Psoas muscle (tissue), 7 donors: ENCODE measurements at regions not wholly inside any gene's neighbourhood (a gene's known extent, or its start where the extent isn't known, plus 50 kb on each side); places are given as distances from the start of the nearest gene placed in this dataset.

Experiments used
- ATAC-seq, 4 donors: fragments of 200-7000 bp; cut with Tn5 transposase; one replicate each; pipeline ENCODE4 v1.9.1; 2020; ENCODE audit warnings: moderate library complexity in 3 of 4, mild to moderate bottlenecking in 2 of 4
- DNase-seq, 2 donors: peaks; one replicate each; pipeline ENCODE4 v3.0.0-alpha.2; 2020
- H3K27ac ChIP-seq: fragments of 200-600 bp; one replicate; pipeline ENCODE4 v1.8.0; 2022
- H3K27me3 ChIP-seq, 3 donors: fragments of 200-600 bp in 1 of 3; one replicate each; pipeline versions ENCODE4 v1.6.1 to v1.8.0; 2013 to 2022; ENCODE audit warnings: low read length in 2 of 3, mild to moderate bottlenecking in 2 of 3, moderate library complexity in 1 of 3; ENCODE audit not compliant: insufficient read depth in 3 of 3
- H3K36me3 ChIP-seq, 2 donors: fragments of 200-600 bp in 1 of 2; one replicate each; pipeline versions ENCODE4 v1.6.1 to v1.8.0; 2013 to 2022; ENCODE audit warnings: low read depth in 1 of 2, mild to moderate bottlenecking in 1 of 2, moderate library complexity in 1 of 2; ENCODE audit not compliant: insufficient read depth in 1 of 2
- H3K4me1 ChIP-seq: fragments of 200-600 bp; one replicate; pipeline ENCODE4 v1.8.0; 2022
- H3K4me3 ChIP-seq: fragments of 200-600 bp; one replicate; pipeline ENCODE4 v1.8.0; 2022; ENCODE audit warnings: mild to moderate bottlenecking
- H3K9me3 ChIP-seq: fragments of 200-600 bp; one replicate; pipeline ENCODE4 v1.8.0; 2022
- CTCF ChIP-seq: fragments of 200-600 bp; IDR thresholded peaks from one replicate; pipeline ENCODE4 v1.8.0; 2022; ENCODE audit warnings: antibody characterized with exemption
- WGBS, 3 donors: extraction: QIAGEN DNeasy Blood & Tissue Kit; methylation state at CpG; one replicate each; pipeline versions ENCODE4 v1.1.6 to v1.1.7; 2013; 5-methylcytosine and 5-hydroxymethylcytosine counted together
- intact Hi-C, 2 donors: fragments of 100-400 bp; cut with DNase I; formaldehyde crosslinking; loops; one replicate each; pipeline versions ENCODE4 v1.11.0 to v1.14.2; 2022
- donor health status: healthy with polysubstance abuse.
- donor health status: DM: no; HTN: no; CAD: no; lungs with moderate emphysema.
- donor health status: Bipolar disorder and iron deficiency.
- donor health status: healthy.
- donor health status: DM: yes; HTN: yes; CAD: no.
- donor health status: DM: no; HTN: no; CAD: no.
- donor health status: DM: yes; HTN: yes; CAD: no.

- Histone ChIP-seq H3K27ac (no peak overlapping the region), H3K27me3 (no peaks in the 10 kb centered on the region), H3K4me1 (peaks cover 11% of the 10 kb centered on the region), H3K9me3 (peaks cover 7% of the 10 kb centered on the region), H3K36me3 (no peaks in the 10 kb centered on the region), H3K4me3 (no peak overlapping the region)
- ATAC-seq (no peak), DNase-seq (no peak)
- no peak for TF ChIP-seq CTCF
- 94 to 98% (median 97%) methylated on average over 5 of the region's 5 CpGs for WGBS, 3 donors
- intact Hi-C loops = loop anchor here in 1 of 2 donors (10.0 kb wide), 1 partner anchor 78 kb away; no protein-coding TSS in a partner anchor
Measured at GRCh38 chr2:111627256-111627655, 256.7 kb downstream of the ANAPC1 start.

- H3K36me3 ChIP-seq = no peaks in the 10 kb centered on the region
- 91 to 95% (median 93%) methylated on average over 1 of the region's 1 CpG for WGBS, 3 donors
- peaks cover 7% of the 10 kb centered on the region for H3K9me3 ChIP-seq
- H3K4me3 ChIP-seq = no peak overlapping the region
- H3K27me3 ChIP-seq = no peaks in the 10 kb centered on the region
- H3K27ac ChIP-seq = no peak overlapping the region
- no peak for DNase-seq
- TF ChIP-seq CTCF = no peak
- H3K4me1 ChIP-seq = peaks cover 8% of the 10 kb centered on the region
- intact Hi-C loops = loop anchor here in 1 of 2 donors (10.0 kb wide), 1 partner anchor 77 kb away; no protein-coding TSS in a partner anchor
- ATAC-seq = no peak
Measured at GRCh38 chr2:111628221-111628620, 255.8 kb downstream of the ANAPC1 start.

GRCh38 chr2:111629983-111630382 is 254.0 kb downstream of the ANAPC1 start:
- ATAC-seq (no peak), DNase-seq (no peak)
- Histone ChIP-seq H3K4me3 (no peak overlapping the region), H3K9me3 (peaks cover 7% of the 10 kb centered on the region), H3K27me3 (no peaks in the 10 kb centered on the region), H3K27ac (no peak overlapping the region), H3K36me3 (no peaks in the 10 kb centered on the region), H3K4me1 (peaks cover 8% of the 10 kb centered on the region)
- WGBS, 3 donors = 96 to 100% (median 98%) methylated on average over 2 of the region's 2 CpGs
- TF ChIP-seq CTCF = no peak
- intact Hi-C loops = loop anchor here in 1 of 2 donors (10.0 kb wide), 1 partner anchor 75 kb away; no protein-coding TSS in a partner anchor

- 74 to 81% (median 81%) methylated on average over 4 of the region's 4 CpGs for WGBS, 3 donors
- intact Hi-C loops = no loop called here
- Histone ChIP-seq H3K4me3 (no peak overlapping the region), H3K4me1 (no peaks in the 10 kb centered on the region), H3K9me3 (peaks cover 7% of the 10 kb centered on the region), H3K27ac (no peak overlapping the region), H3K36me3 (no peaks in the 10 kb centered on the region), H3K27me3 (no peaks in the 10 kb centered on the region)
- DNase-seq = no peak
- ATAC-seq = no peak
- no peak for TF ChIP-seq CTCF
Measured at GRCh38 chr2:111632661-111633060, 251.3 kb downstream of the ANAPC1 start.

- no peak for ATAC-seq
- no peak for DNase-seq
- intact Hi-C loops = no loop called here
- no peaks in the 10 kb centered on the region for H3K27me3 ChIP-seq
- H3K9me3 ChIP-seq = peaks cover 5% of the 10 kb centered on the region
- no peak overlapping the region for H3K27ac ChIP-seq
- no peaks in the 10 kb centered on the region for H3K36me3 ChIP-seq
- WGBS, 3 donors = 95 to 98% (median 96%) methylated on average over 2 of the region's 2 CpGs
- H3K4me1 ChIP-seq = peaks cover 2% of the 10 kb centered on the region
- H3K4me3 ChIP-seq = no peak overlapping the region
- TF ChIP-seq CTCF = no peak
Measured at GRCh38 chr2:111633189-111633588, 250.8 kb downstream of the ANAPC1 start.
